OCI-LY3 (cell line): ENCODE measurements at regions not wholly inside any gene's neighbourhood (a gene's known extent, or its start where the extent isn't known, plus 50 kb on each side); places are given as distances from the start of the nearest gene placed in this dataset.

Experiments used
- CTCF ChIP-seq: fragments of 200-600, 300-600 bp; sonication (generic); IDR thresholded peaks from 2 replicates; pipeline ENCODE4 v1.5.1; 2014; ENCODE audit warnings: antibody characterized with exemption, low read length, low read depth
- EZH2phosphoT487 ChIP-seq: fragments of 200-600 bp; shearing (Covaris generic); IDR thresholded peaks from 2 replicates; pipeline ENCODE4 v1.6.1; 2018; ENCODE audit warnings: antibody characterized with exemption, mixed run types, low read depth

GRCh38 chr5:103474677-103475076 lies 87.9 kb downstream of the NUDT12 start:
- TF ChIP-seq CTCF (no peak), EZH2phosphoT487 (no peak)
